MM.1S (cell line): ENCODE measurements at regions not wholly inside any gene's neighbourhood (a gene's known extent, or its start where the extent isn't known, plus 50 kb on each side); places are given as distances from the start of the nearest gene placed in this dataset.

ENCODE experiments used
- DNase-seq: peaks from one replicate; pipeline ENCODE4 v3.0.0-alpha.2; 2015
- H2AFZ ChIP-seq: fragments of 300-600 bp; sonication (generic); 2 replicates; pipeline ENCODE4 v1.6.0; 2016; ENCODE audit warnings: antibody characterized with exemption, low read length
- H3F3A ChIP-seq: fragments of 300-600 bp; sonication (generic); 2 replicates; pipeline ENCODE4 v1.6.1; 2016; ENCODE audit warnings: mild to moderate bottlenecking, antibody characterized with exemption, low read length, moderate library complexity, mixed read lengths; ENCODE audit not compliant: insufficient read depth
- H3K27ac ChIP-seq: fragments of 300-600 bp; sonication (generic); 2 replicates; pipeline ENCODE4 v1.5.1; 2016; ENCODE audit warnings: mild to moderate bottlenecking, low read length
- H3K27me3 ChIP-seq: fragments of 300-600 bp; sonication (generic); replicated peaks from 2 replicates; pipeline ENCODE4 v1.6.0; 2016; ENCODE audit warnings: low read length; ENCODE audit not compliant: insufficient read depth
- H3K36me3 ChIP-seq: fragments of 300-600 bp; sonication (generic); replicated peaks from 2 replicates; pipeline ENCODE4 v1.6.1; 2016; ENCODE audit warnings: mild to moderate bottlenecking, low read length, mixed read lengths; ENCODE audit not compliant: insufficient read depth
- H3K4me1 ChIP-seq: fragments of 300-600 bp; sonication (generic); 2 replicates; pipeline ENCODE4 v1.6.1; 2016; ENCODE audit warnings: low read length, mixed read lengths
- H3K4me2 ChIP-seq: fragments of 300-600 bp; sonication (generic); 2 replicates; pipeline ENCODE4 v1.6.0; 2016; ENCODE audit warnings: low read depth, low read length
- H3K4me3 ChIP-seq: fragments of 300-600 bp; sonication (generic); 2 replicates; pipeline ENCODE4 v1.5.1; 2016; ENCODE audit warnings: low read length, mixed read lengths
- H3K79me2 ChIP-seq: fragments of 300-600 bp; sonication (generic); 2 replicates; pipeline ENCODE4 v1.6.1; 2016; ENCODE audit warnings: mixed run types, low read length, mixed read lengths
- H3K9ac ChIP-seq: fragments of 300-600 bp; sonication (generic); 2 replicates; pipeline ENCODE4 v1.6.1; 2016; ENCODE audit warnings: low read length, mixed read lengths
- H3K9me2 ChIP-seq: fragments of 300-600 bp; sonication (generic); replicated peaks from 2 replicates; pipeline ENCODE4 v1.6.1; 2016; ENCODE audit warnings: mild to moderate bottlenecking, low read length, mixed read lengths; ENCODE audit not compliant: insufficient read depth
- H3K9me3 ChIP-seq: fragments of 300-600 bp; sonication (generic); replicated peaks from 2 replicates; pipeline ENCODE4 v1.6.1; 2016; ENCODE audit warnings: mild to moderate bottlenecking, low read length, mixed read lengths; ENCODE audit not compliant: insufficient read depth
- H4K20me1 ChIP-seq: fragments of 300-600 bp; sonication (generic); 2 replicates; pipeline ENCODE4 v1.6.1; 2016; ENCODE audit warnings: mild to moderate bottlenecking, low read length, moderate library complexity, mixed read lengths; ENCODE audit not compliant: insufficient read depth
- CTCF ChIP-seq: fragments of 300-600 bp; sonication (generic); IDR thresholded peaks from 2 replicates; pipeline ENCODE4 v1.5.1; 2016; ENCODE audit warnings: antibody characterized with exemption, low read length, mixed read lengths
- EZH2 ChIP-seq: fragments of 300-600 bp; sonication (generic); optimal IDR thresholded peaks from 2 replicates; pipeline ENCODE3; 2017; ENCODE audit warnings: low read depth, mild to moderate bottlenecking, antibody characterized with exemption, low read length, mixed read lengths
- EZH2phosphoT487 ChIP-seq: fragments of 300-600 bp; sonication (generic); IDR thresholded peaks from 2 replicates; pipeline ENCODE4 v1.6.1; 2018; ENCODE audit warnings: antibody characterized with exemption, low read length

GRCh38 chr3:65013053-65013452, 325.3 kb upstream of the ADAMTS9 start:
- Histone ChIP-seq H3K79me2 (no peaks in the 10 kb centered on the region), H3K4me2 (no peak overlapping the region)

GRCh38 chr3:65006300-65006739, 318.5 kb upstream of the ADAMTS9 start:
- no peaks in the 10 kb centered on the region for H3F3A ChIP-seq
- H3K4me3 ChIP-seq = no peak overlapping the region
- no peaks in the 10 kb centered on the region for H4K20me1 ChIP-seq
- no peaks in the 10 kb centered on the region for H3K9me2 ChIP-seq
- no peak overlapping the region for H3K9ac ChIP-seq
- H3K27me3 ChIP-seq = no peaks in the 10 kb centered on the region
- no peak for TF ChIP-seq EZH2phosphoT487
- no peak for TF ChIP-seq EZH2
- TF ChIP-seq CTCF = no peak
- no peaks in the 10 kb centered on the region for H3K36me3 ChIP-seq
- H3K27ac ChIP-seq = no peak overlapping the region
- H3K9me3 ChIP-seq = no peaks in the 10 kb centered on the region
- peak; percentile 18 for DNase-seq
- H3K4me1 ChIP-seq = no peaks in the 10 kb centered on the region
- no peak overlapping the region for H2AFZ ChIP-seq
- H3K4me2 ChIP-seq = no peak overlapping the region
- H3K79me2 ChIP-seq = no peaks in the 10 kb centered on the region

More at GRCh38 chr3:65013053-65013452, 325.3 kb upstream of the ADAMTS9 start:
- no peak for DNase-seq
- TF ChIP-seq EZH2 (no peak), EZH2phosphoT487 (no peak), CTCF (no peak)
- Histone ChIP-seq H4K20me1 (no peaks in the 10 kb centered on the region), H3F3A (no peaks in the 10 kb centered on the region), H3K36me3 (no peaks in the 10 kb centered on the region), H3K27ac (no peak overlapping the region), H3K9me3 (no peaks in the 10 kb centered on the region), H3K4me3 (no peak overlapping the region), H3K4me1 (no peaks in the 10 kb centered on the region), H2AFZ (no peak overlapping the region), H3K27me3 (no peaks in the 10 kb centered on the region), H3K9me2 (no peaks in the 10 kb centered on the region), H3K9ac (no peak overlapping the region)

GRCh38 chr3:65005486-65005885, 317.7 kb upstream of the ADAMTS9 start:
- Histone ChIP-seq H3K27me3 (no peaks in the 10 kb centered on the region), H3K4me1 (no peaks in the 10 kb centered on the region), H3K36me3 (no peaks in the 10 kb centered on the region), H3K27ac (no peak overlapping the region), H3K79me2 (no peaks in the 10 kb centered on the region), H3F3A (no peaks in the 10 kb centered on the region), H3K9me3 (no peaks in the 10 kb centered on the region), H3K4me2 (no peak overlapping the region), H2AFZ (no peak overlapping the region), H3K4me3 (no peak overlapping the region), H4K20me1 (no peaks in the 10 kb centered on the region), H3K9me2 (no peaks in the 10 kb centered on the region), H3K9ac (no peak overlapping the region)
- TF ChIP-seq EZH2 (no peak), CTCF (no peak), EZH2phosphoT487 (no peak)
- DNase-seq = no peak
